Central memory CD4-positive, alpha-beta T cell (primary cell): ENCODE measurements at regions not wholly inside any gene's neighbourhood (a gene's known extent, or its start where the extent isn't known, plus 50 kb on each side); places are given as distances from the start of the nearest gene placed in this dataset.
"Not testable (repeated sequence)": the region's sequence is repeated elsewhere in the genome, so short reads cannot be mapped to it uniquely, and the experiment has no call there.

ENCODE experiments used
- DNase-seq: peaks from one replicate; pipeline ENCODE4 v3.0.0; 2022

DNA sequence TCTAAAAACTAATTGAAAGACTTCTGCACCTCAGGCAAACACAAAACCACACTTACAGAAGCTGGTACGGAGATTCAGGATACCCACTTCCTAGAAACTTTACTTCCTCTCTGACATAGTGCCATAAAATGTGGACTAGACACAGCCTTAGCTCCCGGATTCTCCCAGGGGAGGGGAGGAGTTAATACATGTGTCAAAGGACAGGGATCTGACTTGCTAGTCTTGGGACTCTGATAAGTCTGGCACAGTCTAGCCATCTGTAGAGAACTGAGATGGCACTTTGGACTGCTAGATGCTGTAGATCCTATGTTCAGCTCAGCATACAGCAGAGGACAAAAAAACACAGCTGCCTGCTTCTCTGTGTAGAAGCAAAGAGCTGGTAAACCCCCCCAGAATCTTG lies 769.8 kb upstream of the MIR17HG start:
- no peak for DNase-seq

DNA sequence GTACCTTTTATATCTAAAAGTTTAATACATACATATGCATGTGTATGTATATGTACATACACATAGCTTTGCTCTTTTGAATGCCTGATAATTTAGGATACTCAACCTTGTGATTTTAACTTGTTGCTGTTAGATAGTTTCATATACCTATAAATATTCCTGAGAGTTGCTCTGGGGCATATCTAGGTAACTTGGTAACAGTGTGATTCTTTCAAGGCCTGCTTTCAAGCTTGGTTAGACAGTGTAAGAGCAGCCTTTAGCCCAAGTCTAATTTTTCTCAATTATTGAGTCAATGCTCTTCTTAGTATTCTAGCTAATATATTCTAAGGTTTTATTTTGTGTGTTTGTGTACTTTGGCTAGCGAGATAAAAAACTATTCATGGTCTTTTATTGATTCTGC lies 762.1 kb upstream of the MIR17HG start:
- DNase-seq: no peak

DNA sequence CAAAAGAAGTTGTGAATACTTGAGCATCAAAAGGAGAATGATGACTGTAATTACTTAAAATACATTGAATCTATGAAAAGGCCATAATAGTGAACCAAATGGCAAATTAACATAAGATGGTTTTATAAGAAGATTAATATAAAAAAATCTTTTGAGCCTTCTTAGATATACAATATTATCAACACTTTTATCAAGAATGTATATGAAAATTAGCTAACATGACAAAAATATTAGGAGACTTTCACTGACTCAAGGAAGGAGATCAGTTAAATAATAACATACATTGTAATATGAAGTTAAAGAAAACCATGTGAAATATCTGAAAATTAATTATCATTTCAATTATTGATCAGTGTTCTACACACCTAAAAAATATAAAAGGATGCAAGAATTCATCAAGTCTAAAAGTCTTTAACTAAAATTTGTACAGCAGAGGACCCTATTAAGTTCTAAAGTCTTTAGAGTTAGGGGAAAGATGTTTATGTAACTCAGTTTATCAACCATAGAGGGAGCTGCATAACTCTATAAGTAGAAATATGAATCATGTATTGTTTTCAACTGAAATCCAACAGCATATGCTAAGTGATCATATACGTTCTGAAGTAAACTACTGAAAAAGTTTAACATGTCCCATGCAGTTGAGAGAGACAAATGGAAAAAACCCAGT lies 756.1 kb upstream of the MIR17HG start:
- DNase-seq: no peak

DNA sequence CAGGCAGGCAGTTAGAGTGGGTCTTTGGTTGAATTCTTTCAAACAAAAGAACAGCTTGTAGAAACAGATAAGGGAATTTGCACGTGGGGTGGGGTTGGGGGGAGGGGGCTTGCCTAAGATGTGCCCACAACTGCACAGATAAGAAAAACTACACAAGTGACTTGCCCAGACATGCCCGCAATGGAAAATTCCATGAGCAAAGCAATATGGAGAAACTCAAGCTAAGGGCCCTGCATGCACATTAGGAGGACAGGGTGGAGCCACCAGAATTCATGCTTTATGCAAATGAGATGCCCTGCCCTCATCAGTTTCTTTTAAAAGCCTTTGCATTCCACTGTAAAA lies 755.6 kb upstream of the MIR17HG start:
- DNase-seq: no peak

- no peak for DNase-seq
Observed at GRCh38 chr13:90592943-90593342, 754.5 kb upstream of the MIR17HG start.

GRCh38 chr13:90594681-90595080 lies 752.8 kb upstream of the MIR17HG start:
- no peak for DNase-seq

GRCh38 chr13:90605664-90606063 lies 741.8 kb upstream of the MIR17HG start:
- no peak for DNase-seq

- DNase-seq: not testable (repeated sequence)
Observed at GRCh38 chr13:90606921-90607320, 740.6 kb upstream of the MIR17HG start.

- no peak for DNase-seq
Observed at GRCh38 chr13:90612391-90612790, 735.1 kb upstream of the MIR17HG start.

- no peak for DNase-seq
Observed at GRCh38 chr13:90613076-90613795, 734.3 kb upstream of the MIR17HG start.

GRCh38 chr13:90615236-90615635 lies 732.3 kb upstream of the MIR17HG start:
- DNase-seq: no peak

DNA sequence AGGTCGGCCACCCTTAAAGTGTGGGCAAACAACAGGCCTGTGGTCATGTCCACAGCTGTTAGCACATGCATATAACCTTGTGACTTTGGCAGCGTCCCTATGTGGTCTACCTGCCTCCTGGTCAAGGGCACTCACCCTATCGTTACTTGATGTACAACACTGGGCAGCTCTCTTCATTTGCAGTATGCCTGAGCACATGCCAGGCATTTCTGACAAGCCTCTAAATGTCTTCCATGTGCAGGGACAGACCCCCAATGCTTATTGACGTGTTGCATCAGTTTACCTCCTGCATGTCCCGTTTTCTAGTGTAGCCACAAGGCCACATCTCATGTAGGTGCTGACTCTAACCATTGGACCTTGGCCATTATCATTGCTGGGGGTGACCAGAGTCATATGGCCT lies 731.7 kb upstream of the MIR17HG start:
- no peak for DNase-seq

GRCh38 chr13:90618133-90618532 lies 729.4 kb upstream of the MIR17HG start:
- no peak for DNase-seq

- DNase-seq: no peak
Observed at GRCh38 chr13:90622541-90622940, 724.9 kb upstream of the MIR17HG start.

GRCh38 chr13:90623318-90624011 lies 724.0 kb upstream of the MIR17HG start:
- no peak for DNase-seq

GRCh38 chr13:90627813-90628212 lies 719.7 kb upstream of the MIR17HG start:
- DNase-seq: no peak

- no peak for DNase-seq
Observed at GRCh38 chr13:90628471-90628870, 719.0 kb upstream of the MIR17HG start.

- no peak for DNase-seq
Observed at GRCh38 chr13:90630716-90631115, 716.8 kb upstream of the MIR17HG start.

DNA sequence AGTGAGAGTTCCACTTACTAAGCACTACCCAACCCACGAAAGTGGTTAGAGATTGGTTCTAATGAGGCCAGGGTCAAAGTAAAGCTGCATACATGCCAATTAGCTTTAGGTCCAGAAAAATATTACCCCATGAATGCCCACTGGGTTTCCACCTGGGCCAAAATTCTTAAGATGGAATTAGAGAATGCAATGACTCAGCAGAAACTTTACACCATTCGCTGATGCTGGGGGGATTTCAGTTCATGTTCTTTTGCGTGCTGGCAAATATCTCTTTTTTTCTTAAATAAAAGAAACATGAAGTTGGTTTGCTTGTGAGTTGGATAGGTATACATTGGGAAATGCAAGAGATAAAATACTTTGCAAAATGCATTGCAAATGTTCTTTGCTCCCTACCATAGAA lies 715.3 kb upstream of the MIR17HG start:
- no peak for DNase-seq

- DNase-seq: no peak
Observed at GRCh38 chr13:90633849-90634248, 713.6 kb upstream of the MIR17HG start.

- no peak for DNase-seq
Observed at GRCh38 chr13:90640976-90641375, 706.5 kb upstream of the MIR17HG start.

- no peak for DNase-seq
Observed at GRCh38 chr13:90641884-90642283, 705.6 kb upstream of the MIR17HG start.

DNA sequence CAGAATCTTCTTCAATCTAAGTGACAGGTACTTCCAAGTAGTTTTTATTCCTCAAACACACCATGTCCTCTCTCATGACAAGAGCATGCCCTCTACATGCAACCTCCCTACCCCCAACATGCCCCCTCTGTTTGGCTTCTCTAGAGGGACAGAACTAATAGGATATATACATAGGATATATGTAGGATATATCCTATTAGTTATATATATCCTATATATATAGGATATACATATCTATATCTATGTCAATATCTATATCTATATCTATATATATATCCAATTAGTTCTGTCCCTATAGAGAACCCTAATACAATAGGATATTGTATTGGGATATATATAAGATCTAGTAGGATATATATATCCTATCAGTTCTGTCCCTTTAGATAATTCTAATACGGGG lies 701.9 kb upstream of the MIR17HG start:
- no peak for DNase-seq

GRCh38 chr13:90648497-90648896 lies 699.0 kb upstream of the MIR17HG start:
- DNase-seq: no peak
